K562 (cell line): ENCODE measurements at regions not wholly inside any gene's neighbourhood (a gene's known extent, or its start where the extent isn't known, plus 50 kb on each side); places are given as distances from the start of the nearest gene placed in this dataset.

ENCODE experiments used
- ATAC-seq: fragments of 200-7000 bp; cut with Tn5 transposase; 3 replicates; pipeline ENCODE4 v1.9.1; 2020; ENCODE audit warnings: moderate library complexity
- BruUV-seq: library from RNA; stranded (reverse); fragments of 400-500 nt; replicated peaks from 2 replicates; lab custom pipeline; 2021; lab: Mats Ljungman, UMichigan
- CTCF ChIA-PET: fragments of 300-600 bp; formaldehyde crosslinking; extraction: SDS; loops from one replicate; lab custom pipeline; 2021; ENCODE audit warnings: low intra/inter-chr PET ratio; lab: Yijun Ruan, JAX
- POLR2A ChIA-PET: fragments of 300-600, 350-650 bp; sonication (Branson Sonifier 250); formaldehyde crosslinking; extraction: SDS; loops from one replicate; lab custom pipeline; 2021; ENCODE audit warnings: antibody characterized with exemption, inconsistent platforms; lab: Yijun Ruan, JAX
- DNase-seq, 4 experiments: peaks; one replicate each; pipeline versions ENCODE4 v3.0.0 to v3.0.0-alpha.2; 2011 to 2018; ENCODE audit warnings: low spot score in 3 of 4, mixed read lengths in 3 of 4; ENCODE audit errors: extremely low read depth in 1 of 4
- FAIRE-seq: peaks from 2 replicates; lab custom pipeline; 2011; peaks lifted over from hg19 to GRCh38; lab: Jason Lieb, UNC
- H2AFZ ChIP-seq: 2 replicates; pipeline ENCODE4 v1.6.0; 2011; ENCODE audit warnings: low read depth, low read length, control low read depth, inconsistent platforms
- H3K27ac ChIP-seq: fragments of 200-600 bp; 3 replicates; pipeline ENCODE4 v1.8.0; 2011; ENCODE audit warnings: low read depth, mild to moderate bottlenecking, control low read depth, inconsistent platforms, low read length, moderate library complexity, mixed read lengths; ENCODE audit errors: extremely low read depth
- H3K27me3 ChIP-seq, 2 experiments: fragments of 300-600 bp in 1 of 2; 2 replicates in 1 of 2; 3 replicates in 1 of 2; pipeline versions ENCODE4 v1.6.0 to v1.8.0; 2011; ENCODE audit warnings: inconsistent platforms in 2 of 2, low read length in 2 of 2, mild to moderate bottlenecking in 1 of 2, mixed read lengths in 1 of 2, moderate library complexity in 1 of 2; ENCODE audit not compliant: control insufficient read depth in 2 of 2, insufficient read depth in 2 of 2
- H3K36me3 ChIP-seq: fragments of 300-600 bp; 3 replicates; pipeline ENCODE4 v1.8.0; 2011; ENCODE audit warnings: mild to moderate bottlenecking, low read length, inconsistent platforms; ENCODE audit not compliant: control insufficient read depth, insufficient read depth
- H3K4me1 ChIP-seq, 2 experiments: fragments of 200-600 bp in 1 of 2; replicated peaks in 1 of 2; 2 replicates in 1 of 2; 3 replicates in 1 of 2; pipeline versions ENCODE4 v1.5.1 to v1.8.0; 2011; ENCODE audit warnings: inconsistent platforms in 2 of 2, low read length in 2 of 2, mild to moderate bottlenecking in 1 of 2, mixed read lengths in 1 of 2, moderate library complexity in 1 of 2; ENCODE audit not compliant: control insufficient read depth in 2 of 2, insufficient read depth in 2 of 2
- H3K4me2 ChIP-seq: 2 replicates; pipeline ENCODE4 v1.6.1; 2011; ENCODE audit warnings: low read length, control low read depth, inconsistent platforms, mixed read lengths; ENCODE audit not compliant: insufficient read depth
- H3K4me3 ChIP-seq: fragments of 200-600 bp; sonication (generic), shearing (Covaris generic); 2 replicates; pipeline ENCODE4 v1.5.1; 2016; ENCODE audit warnings: control low read depth, inconsistent platforms
- H3K79me2 ChIP-seq: fragments of 200-600 bp; 3 replicates; pipeline ENCODE4 v1.8.0; 2011; ENCODE audit warnings: low read length, inconsistent platforms; ENCODE audit not compliant: control insufficient read depth, insufficient read depth
- H3K9ac ChIP-seq, 2 experiments: 2 replicates each; pipeline versions ENCODE4 v1.6.0 to v1.6.1; 2011; ENCODE audit warnings: low read depth in 2 of 2, low read length in 2 of 2, control low read depth in 1 of 2, inconsistent platforms in 1 of 2, mild to moderate bottlenecking in 1 of 2, mixed read lengths in 1 of 2; ENCODE audit not compliant: insufficient read depth in 1 of 2
- H3K9me1 ChIP-seq: one replicate; pipeline ENCODE4 v1.6.0; 2011; ENCODE audit warnings: inconsistent platforms, mild to moderate bottlenecking, low read length, moderate library complexity; ENCODE audit not compliant: control insufficient read depth, insufficient read depth
- H3K9me3 ChIP-seq: replicated peaks from 2 replicates; pipeline ENCODE4 v1.5.1; 2011; ENCODE audit warnings: low read depth, low read length, inconsistent platforms; ENCODE audit not compliant: control insufficient read depth, insufficient read depth
- H4K20me1 ChIP-seq: replicated peaks from 2 replicates; pipeline ENCODE4 v1.6.1; 2011; ENCODE audit warnings: low read length, inconsistent platforms, mixed read lengths; ENCODE audit not compliant: control insufficient read depth, insufficient read depth
- ERF ChIP-seq: fragments of 450-650 bp; formaldehyde crosslinking; IDR thresholded peaks from 2 replicates; pipeline ENCODE4 v1.4.0; 2020; ENCODE audit warnings: mild to moderate bottlenecking, mixed read lengths
- FOXK2 ChIP-seq, 2 experiments: fragments of 450-650 bp; IDR thresholded peaks in 1 of 2; conservative IDR thresholded peaks in 1 of 2; 2 replicates each; pipeline ENCODE4 v1.6.1; 2016; ENCODE audit warnings: low read depth in 2 of 2, mild to moderate bottlenecking in 1 of 2
- HDAC3 ChIP-seq: fragments of 450-650 bp; IDR thresholded peaks from 2 replicates; pipeline ENCODE4 v1.6.1; 2018; ENCODE audit warnings: borderline replicate concordance, mild to moderate bottlenecking, moderate library complexity; ENCODE audit not compliant: partially characterized antibody
- POLR2H ChIP-seq: IDR thresholded peaks from 2 replicates; pipeline ENCODE4 v1.6.1; 2016; ENCODE audit warnings: missing genetic modification characterization, low read depth, mild to moderate bottlenecking, control low read depth, missing compliant biosample characterization, moderate library complexity
- POLR3A ChIP-seq: IDR thresholded peaks from 2 replicates; pipeline ENCODE4 v1.6.1; 2011; ENCODE audit warnings: borderline replicate concordance, mild to moderate bottlenecking, moderate library complexity; ENCODE audit not compliant: insufficient read length, insufficient read depth; ENCODE audit errors: extremely low read depth
- PRMT5 ChIP-seq: sonication (generic); formaldehyde crosslinking; IDR thresholded peaks from 2 replicates; pipeline ENCODE4 v1.5.0; 2020; ENCODE audit warnings: missing genetic modification reagents
- U2AF1 ChIP-seq: fragments of 200-400 bp; formaldehyde crosslinking; optimal IDR thresholded peaks from 2 replicates; pipeline ENCODE3; 2017; ENCODE audit warnings: mild to moderate bottlenecking, low read depth, low read length, moderate library complexity
- WGBS: fragments of 100-300 bp; shearing (Covaris generic); methylation state at CpG from one replicate; pipeline ENCODE4 v1.1.6; 2016; ENCODE audit warnings: low coverage, mixed read lengths; ENCODE audit not compliant: insufficient coverage; ENCODE audit errors: missing lambda C conversion rate; 5-methylcytosine and 5-hydroxymethylcytosine counted together
- in situ Hi-C: fragments of 300-500 bp; cut with MboI; formaldehyde crosslinking; loops from 4 replicates; pipeline ENCODE4 v1.15.0; 2018; ENCODE audit warnings: inconsistent platforms, mixed read lengths
- intact Hi-C: fragments of 100-400 bp; cut with micrococcal nuclease; formaldehyde crosslinking; loops from 2 replicates; pipeline ENCODE4 v1.14.2; 2022
- TF ChIP-seq, protein P1 (sequence below): fragments of 450-650 bp; IDR thresholded peaks from 2 replicates; pipeline ENCODE4 v1.6.1; 2016; ENCODE audit warnings: borderline replicate concordance

DNA sequence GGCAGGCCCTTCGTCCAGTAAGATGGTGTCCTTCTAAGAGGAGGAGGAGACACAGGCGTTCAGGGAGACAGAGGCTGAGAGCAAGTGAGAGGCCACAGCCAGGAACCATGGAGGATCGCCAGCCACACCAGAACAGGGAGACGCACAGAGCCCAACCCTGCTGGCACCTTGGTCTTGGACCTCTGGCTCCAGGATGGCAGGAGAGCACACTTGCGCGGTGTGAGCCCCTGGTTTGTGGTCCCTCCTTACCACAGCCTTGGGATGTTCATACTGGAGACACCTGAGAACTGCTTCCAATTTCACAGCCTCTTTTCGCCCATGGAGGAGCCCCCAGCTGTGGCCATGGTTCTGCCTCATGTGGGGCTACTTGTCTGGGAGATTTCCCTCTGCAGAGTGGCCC is 222.4 kb downstream of the DLL1 start:
- no peak for ATAC-seq
- TF ChIP-seq PRMT5 = no peak
- TF ChIP-seq POLR3A = no peak
- TF ChIP-seq POLR2H (tag) = no peak
- no peak for TF ChIP-seq FOXK2 (conservative IDR thresholded peaks at IDR 0.05 in 1 of 2, IDR thresholded peaks at IDR 0.05 in 1 of 2; ENCODE audit: low read depth in 2 of 2)
- no peak for TF ChIP-seq U2AF1
- TF ChIP-seq, protein P1, sequence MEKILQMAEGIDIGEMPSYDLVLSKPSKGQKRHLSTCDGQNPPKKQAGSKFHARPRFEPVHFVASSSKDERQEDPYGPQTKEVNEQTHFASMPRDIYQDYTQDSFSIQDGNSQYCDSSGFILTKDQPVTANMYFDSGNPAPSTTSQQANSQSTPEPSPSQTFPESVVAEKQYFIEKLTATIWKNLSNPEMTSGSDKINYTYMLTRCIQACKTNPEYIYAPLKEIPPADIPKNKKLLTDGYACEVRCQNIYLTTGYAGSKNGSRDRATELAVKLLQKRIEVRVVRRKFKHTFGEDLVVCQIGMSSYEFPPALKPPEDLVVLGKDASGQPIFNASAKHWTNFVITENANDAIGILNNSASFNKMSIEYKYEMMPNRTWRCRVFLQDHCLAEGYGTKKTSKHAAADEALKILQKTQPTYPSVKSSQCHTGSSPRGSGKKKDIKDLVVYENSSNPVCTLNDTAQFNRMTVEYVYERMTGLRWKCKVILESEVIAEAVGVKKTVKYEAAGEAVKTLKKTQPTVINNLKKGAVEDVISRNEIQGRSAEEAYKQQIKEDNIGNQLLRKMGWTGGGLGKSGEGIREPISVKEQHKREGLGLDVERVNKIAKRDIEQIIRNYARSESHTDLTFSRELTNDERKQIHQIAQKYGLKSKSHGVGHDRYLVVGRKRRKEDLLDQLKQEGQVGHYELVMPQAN = no peak
- no peak for TF ChIP-seq ERF
- no peak for TF ChIP-seq HDAC3
- H3K27ac ChIP-seq = no peak overlapping the region
- peaks cover 0 to 19% of the 10 kb centered on the region in 2 experiments; a peak in 2 of 5 replicates for H3K27me3 ChIP-seq
- DNase-seq = no peak
- H3K9me1 ChIP-seq = no peaks in the 10 kb centered on the region
- no peak for FAIRE-seq
- H3K36me3 ChIP-seq = no peaks in the 10 kb centered on the region
- intact Hi-C loops (no loop called here), in situ Hi-C loops (no loop called here)
- no peak overlapping the region for H3K4me3 ChIP-seq
- H3K9ac ChIP-seq = no peak overlapping the region
- no peaks in the 10 kb centered on the region for H3K9me3 ChIP-seq
- no peaks in the 10 kb centered on the region for H3K79me2 ChIP-seq
- 3% methylated on average over 7 of the region's 7 CpGs for WGBS
- H4K20me1 ChIP-seq = no peaks in the 10 kb centered on the region
- H3K4me1 ChIP-seq = no peaks in the 10 kb centered on the region
- ChIA-PET CTCF (no interaction called here), POLR2A (interaction anchor here (0.8 kb wide), 1 partner anchor 186 kb away, joined by 3 read pairs; no protein-coding TSS in a partner anchor)
- no peak overlapping the region for H2AFZ ChIP-seq
- BruUV-seq = no TSS peak
- H3K4me2 ChIP-seq = no peak overlapping the region
